ENCODE measurements at regions not wholly inside any gene's neighbourhood (a gene's known extent, or its start where the extent isn't known, plus 50 kb on each side); places are given as distances from the start of the nearest gene placed in this dataset.

- H3K36me3 ChIP-seq = no peaks in the 10 kb centered on the region
- no peaks in the 10 kb centered on the region for H3K27me3 ChIP-seq
- H3K4me1 ChIP-seq = peaks cover 10 to 50% of the 10 kb centered on the region in 2 donors
- ATAC-seq (no peak), DNase-seq (peak in 1 of 4 donors; percentile 21)
- no peaks in the 10 kb centered on the region for H3K9me3 ChIP-seq
- H3K27ac ChIP-seq = peak overlapping the region in 1 of 2 donors; percentile 82
- intact Hi-C loops (cut with DNase I) = no loop called here
- no peak for TF ChIP-seq CTCF (IDR thresholded peaks at IDR 0.05)
- no peak overlapping the region for H3K4me3 ChIP-seq
Measured at GRCh38 chr2:145753041-145753608, 1233.2 kb upstream of the ZEB2 start.

- Histone ChIP-seq H3K4me3 (no peak overlapping the region), H3K27me3 (no peaks in the 10 kb centered on the region), H3K27ac (peak overlapping the region; percentile 68 to 82), H3K9me3 (no peaks in the 10 kb centered on the region), H3K36me3 (no peaks in the 10 kb centered on the region), H3K4me1 (peaks cover 10 to 50% of the 10 kb centered on the region in 2 donors)
- ATAC-seq (peak; percentile 94), DNase-seq (peak; percentile 23 to 85 (median 64))
- TF ChIP-seq CTCF (IDR thresholded peaks at IDR 0.05) = peak; percentile 63 to 65
- intact Hi-C loops (cut with DNase I) = no loop called here
Measured at GRCh38 chr2:145752091-145752806, 1232.3 kb upstream of the ZEB2 start.

GRCh38 chr2:145751629-145752028 lies 1231.7 kb upstream of the ZEB2 start:
- no peak for TF ChIP-seq CTCF (IDR thresholded peaks at IDR 0.05)
- Histone ChIP-seq H3K27me3 (no peaks in the 10 kb centered on the region), H3K27ac (peak overlapping the region; percentile 68 to 82), H3K4me1 (peaks cover 10 to 46% of the 10 kb centered on the region in 2 donors), H3K36me3 (no peaks in the 10 kb centered on the region), H3K4me3 (no peak overlapping the region), H3K9me3 (no peaks in the 10 kb centered on the region)
- DNase-seq (no peak), ATAC-seq (peak; percentile 72)
- intact Hi-C loops (cut with DNase I) = no loop called here

GRCh38 chr2:145751155-145751554 lies 1231.2 kb upstream of the ZEB2 start:
- no peaks in the 10 kb centered on the region for H3K27me3 ChIP-seq
- H3K36me3 ChIP-seq = no peaks in the 10 kb centered on the region
- H3K4me3 ChIP-seq = no peak overlapping the region
- peak overlapping the region in 1 of 2 donors; percentile 82 for H3K27ac ChIP-seq
- no peak for DNase-seq
- no peak for ATAC-seq
- H3K4me1 ChIP-seq = peaks cover 10 to 46% of the 10 kb centered on the region in 2 donors
- no peaks in the 10 kb centered on the region for H3K9me3 ChIP-seq
- TF ChIP-seq CTCF (IDR thresholded peaks at IDR 0.05) = no peak
- intact Hi-C loops (cut with DNase I) = no loop called here

- Histone ChIP-seq H3K4me3 (no peak overlapping the region), H3K27me3 (no peaks in the 10 kb centered on the region), H3K27ac (peak overlapping the region in 1 of 2 donors; percentile 82), H3K36me3 (no peaks in the 10 kb centered on the region), H3K4me1 (peaks cover 10 to 46% of the 10 kb centered on the region in 2 donors), H3K9me3 (no peaks in the 10 kb centered on the region)
- no peak for TF ChIP-seq CTCF (IDR thresholded peaks at IDR 0.05)
- DNase-seq (no peak), ATAC-seq (no peak)
- intact Hi-C loops (cut with DNase I) = no loop called here
Measured at GRCh38 chr2:145750612-145751011, 1230.7 kb upstream of the ZEB2 start.

Data from left lung (tissue), 4 donors.